GM19239 (cell line): ENCODE measurements at regions not wholly inside any gene's neighbourhood (a gene's known extent, or its start where the extent isn't known, plus 50 kb on each side); places are given as distances from the start of the nearest gene placed in this dataset.
A peak's percentile ranks its signal among the peaks of the same experiment; 100 is the strongest.

Source experiments
- DNase-seq: peaks from one replicate; pipeline ENCODE4 v3.0.0; 2011; ENCODE audit warnings: low spot score; ENCODE audit not compliant: insufficient read length
- FAIRE-seq: peaks from 2 replicates; lab custom pipeline; 2011; peaks lifted over from hg19 to GRCh38; lab: Jason Lieb, UNC

- DNase-seq: no peak
- FAIRE-seq: no peak
Measured at GRCh38 chr14:71271166-71271945, 364.1 kb downstream of the PCNX1 start.

- FAIRE-seq: no peak
- DNase-seq: no peak
Measured at GRCh38 chr14:71273366-71273765, 366.1 kb downstream of the PCNX1 start.

- FAIRE-seq: no peak
- DNase-seq: no peak
Measured at GRCh38 chr14:71284048-71284447, 376.8 kb downstream of the PCNX1 start.

GRCh38 chr14:71286126-71286525 lies 378.9 kb downstream of the PCNX1 start:
- DNase-seq: no peak
- no peak for FAIRE-seq

GRCh38 chr14:71287567-71287966 lies 380.3 kb downstream of the PCNX1 start:
- FAIRE-seq (no peak), DNase-seq (no peak)

GRCh38 chr14:71289536-71289935 lies 382.3 kb downstream of the PCNX1 start:
- DNase-seq (peak; percentile 25), FAIRE-seq (peak; percentile 95)

GRCh38 chr14:71290301-71290700 lies 383.0 kb downstream of the PCNX1 start:
- DNase-seq: no peak
- no peak for FAIRE-seq

- peak; percentile 74 for FAIRE-seq
- DNase-seq: peak; percentile 27
Measured at GRCh38 chr14:71290960-71291466, 383.8 kb downstream of the PCNX1 start.

- DNase-seq: no peak
- no peak for FAIRE-seq
Measured at GRCh38 chr14:71296184-71296583, 388.9 kb downstream of the PCNX1 start.

GRCh38 chr14:71300566-71301330 lies 393.5 kb downstream of the PCNX1 start:
- DNase-seq (no peak), FAIRE-seq (peak; percentile 31)

- no peak for DNase-seq
- no peak for FAIRE-seq
Measured at GRCh38 chr14:71301611-71302010, 394.4 kb downstream of the PCNX1 start.

- FAIRE-seq: no peak
- DNase-seq: no peak
Measured at GRCh38 chr14:71304690-71305089, 397.4 kb downstream of the PCNX1 start.

- no peak for FAIRE-seq
- DNase-seq: no peak
Measured at GRCh38 chr14:71308671-71309070, 401.4 kb downstream of the PCNX1 start.

GRCh38 chr14:71309756-71310155 lies 402.5 kb downstream of the PCNX1 start:
- DNase-seq: no peak
- FAIRE-seq: no peak

GRCh38 chr14:71311061-71311460 lies 403.8 kb downstream of the PCNX1 start:
- DNase-seq (no peak), FAIRE-seq (no peak)

- DNase-seq: no peak
- FAIRE-seq: no peak
Measured at GRCh38 chr14:71314717-71315116, 407.5 kb downstream of the PCNX1 start.

GRCh38 chr14:71317385-71318096 lies 410.3 kb downstream of the PCNX1 start:
- DNase-seq: no peak
- no peak for FAIRE-seq

GRCh38 chr14:71318097-71318459 lies 410.8 kb downstream of the PCNX1 start:
- DNase-seq (no peak), FAIRE-seq (no peak)

GRCh38 chr14:71319666-71320065 lies 412.4 kb downstream of the PCNX1 start:
- DNase-seq: no peak
- peak; percentile 55 for FAIRE-seq

GRCh38 chr14:71320107-71320733 lies 413.0 kb downstream of the PCNX1 start, which contains the start of gene SIPA1L1:
Gene SIPA1L1 (plus strand): TSS chr14:71320476.
- peak; percentile 92 for DNase-seq
- FAIRE-seq: peak; percentile 97
